Parathyroid adenoma (tissue), 2 donors: ENCODE measurements at regions not wholly inside any gene's neighbourhood (a gene's known extent, or its start where the extent isn't known, plus 50 kb on each side); places are given as distances from the start of the nearest gene placed in this dataset.

Experiments
- H2AFZ ChIP-seq: fragments of 300-600 bp; sonication (generic); one replicate; pipeline ENCODE4 v1.7.0; 2017; ENCODE audit warnings: antibody characterized with exemption, mild to moderate bottlenecking
- H3K27ac ChIP-seq: fragments of 300-600 bp; sonication (generic); one replicate; pipeline ENCODE4 v1.7.0; 2017
- H3K27me3 ChIP-seq: fragments of 300-600 bp; sonication (generic); one replicate; pipeline ENCODE4 v1.7.0; 2017; ENCODE audit warnings: low read length; ENCODE audit not compliant: control insufficient read depth, insufficient read depth
- H3K36me3 ChIP-seq: fragments of 300-600 bp; sonication (generic); one replicate; pipeline ENCODE4 v1.7.0; 2017; ENCODE audit warnings: low read length; ENCODE audit not compliant: control insufficient read depth, insufficient read depth
- H3K4me1 ChIP-seq: fragments of 300-600 bp; sonication (generic); one replicate; pipeline ENCODE4 v1.7.0; 2017; ENCODE audit warnings: control low read depth
- H3K4me2 ChIP-seq: fragments of 300-600 bp; sonication (generic); one replicate; pipeline ENCODE4 v1.7.0; 2017; ENCODE audit warnings: low read length
- H3K4me3 ChIP-seq: fragments of 300-600 bp; sonication (generic); one replicate; pipeline ENCODE4 v1.7.0; 2017; ENCODE audit warnings: low read depth, low read length
- H3K79me2 ChIP-seq: fragments of 300-600 bp; sonication (generic); one replicate; pipeline ENCODE4 v1.7.0; 2017; ENCODE audit warnings: control low read depth
- H3K9ac ChIP-seq: fragments of 300-600 bp; sonication (generic); one replicate; pipeline ENCODE4 v1.7.0; 2017; ENCODE audit warnings: mild to moderate bottlenecking
- H3K9me3 ChIP-seq: fragments of 300-600 bp; sonication (generic); one replicate; pipeline ENCODE4 v1.7.0; 2017; ENCODE audit warnings: low read length; ENCODE audit not compliant: control insufficient read depth
- TF ChIP-seq, protein P1 (sequence below): fragments of 300-600 bp; sonication (generic); IDR thresholded peaks from one replicate; pipeline ENCODE4 v1.7.0; 2017; ENCODE audit warnings: antibody characterized with exemption, mild to moderate bottlenecking
- donor health status: primary hyperparathyroidism.

DNA sequence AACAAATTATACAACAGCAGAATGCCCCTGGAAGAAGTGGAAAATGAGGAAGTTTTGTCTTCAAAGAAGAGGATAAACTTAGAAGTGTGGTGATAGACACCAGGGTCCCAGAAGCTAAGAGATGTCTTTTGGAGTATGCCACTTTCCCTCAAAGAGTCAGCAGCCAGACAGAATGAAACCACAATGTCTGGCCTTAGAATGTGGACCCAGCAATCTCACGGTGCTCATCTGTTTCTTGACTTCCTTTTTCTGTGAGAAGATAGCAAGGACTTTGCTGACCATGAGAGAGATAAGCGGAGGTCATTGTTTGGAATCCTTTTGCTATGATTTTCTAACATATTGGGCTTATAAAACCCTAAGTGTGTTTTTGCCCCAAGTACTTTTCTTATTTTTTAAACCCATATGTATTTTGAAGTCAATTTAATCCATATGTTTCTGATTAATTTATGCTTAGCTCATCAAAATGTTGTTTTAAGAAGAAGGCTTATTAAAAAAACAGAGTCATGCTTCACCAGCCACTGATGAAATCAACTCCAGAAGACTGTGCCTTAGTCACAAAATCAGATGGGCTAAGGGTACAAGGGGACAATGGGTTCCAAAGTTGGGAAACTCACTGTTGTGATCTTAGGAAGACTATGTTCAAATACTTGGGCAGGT, 451.2 kb upstream of the JAG1 start:
- Histone ChIP-seq H3K4me2 (no peak overlapping the region), H3K27me3 (no peaks in the 10 kb centered on the region), H2AFZ (no peak overlapping the region), H3K4me1 (peaks cover 6% of the 10 kb centered on the region), H3K79me2 (no peaks in the 10 kb centered on the region), H3K27ac (no peak overlapping the region), H3K4me3 (no peak overlapping the region), H3K36me3 (no peaks in the 10 kb centered on the region), H3K9me3 (no peaks in the 10 kb centered on the region), H3K9ac (no peak overlapping the region)
- TF ChIP-seq, protein P1, sequence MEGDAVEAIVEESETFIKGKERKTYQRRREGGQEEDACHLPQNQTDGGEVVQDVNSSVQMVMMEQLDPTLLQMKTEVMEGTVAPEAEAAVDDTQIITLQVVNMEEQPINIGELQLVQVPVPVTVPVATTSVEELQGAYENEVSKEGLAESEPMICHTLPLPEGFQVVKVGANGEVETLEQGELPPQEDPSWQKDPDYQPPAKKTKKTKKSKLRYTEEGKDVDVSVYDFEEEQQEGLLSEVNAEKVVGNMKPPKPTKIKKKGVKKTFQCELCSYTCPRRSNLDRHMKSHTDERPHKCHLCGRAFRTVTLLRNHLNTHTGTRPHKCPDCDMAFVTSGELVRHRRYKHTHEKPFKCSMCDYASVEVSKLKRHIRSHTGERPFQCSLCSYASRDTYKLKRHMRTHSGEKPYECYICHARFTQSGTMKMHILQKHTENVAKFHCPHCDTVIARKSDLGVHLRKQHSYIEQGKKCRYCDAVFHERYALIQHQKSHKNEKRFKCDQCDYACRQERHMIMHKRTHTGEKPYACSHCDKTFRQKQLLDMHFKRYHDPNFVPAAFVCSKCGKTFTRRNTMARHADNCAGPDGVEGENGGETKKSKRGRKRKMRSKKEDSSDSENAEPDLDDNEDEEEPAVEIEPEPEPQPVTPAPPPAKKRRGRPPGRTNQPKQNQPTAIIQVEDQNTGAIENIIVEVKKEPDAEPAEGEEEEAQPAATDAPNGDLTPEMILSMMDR = no peak

DNA sequence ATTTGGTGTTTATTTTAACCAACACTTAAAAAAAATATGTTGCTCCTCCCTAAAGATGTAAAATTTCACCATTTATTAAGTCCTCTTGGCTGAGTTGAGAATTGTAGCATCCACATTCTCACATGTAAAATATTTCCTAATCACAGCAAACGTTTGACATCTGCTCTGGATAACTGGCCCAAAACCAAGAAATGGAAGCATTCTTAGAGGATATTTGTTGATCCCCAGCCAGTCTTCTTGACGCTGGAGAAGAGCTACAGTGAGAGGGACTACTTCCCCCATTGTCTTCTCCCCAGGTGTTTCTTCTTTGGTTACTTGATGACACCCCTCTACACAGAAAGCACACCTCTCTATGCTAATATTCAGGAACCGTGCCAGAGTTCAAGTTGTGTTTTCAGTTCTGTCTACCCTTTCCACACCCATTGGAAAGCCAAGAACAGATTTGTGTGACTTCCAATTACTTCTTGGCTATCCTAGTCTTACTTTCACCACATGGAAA, 454.5 kb upstream of the JAG1 start:
- H3K27ac ChIP-seq = no peak overlapping the region
- no peaks in the 10 kb centered on the region for H3K27me3 ChIP-seq
- H3K9ac ChIP-seq = no peak overlapping the region
- no peaks in the 10 kb centered on the region for H3K79me2 ChIP-seq
- H3K9me3 ChIP-seq = no peaks in the 10 kb centered on the region
- H3K4me1 ChIP-seq = peaks cover 6% of the 10 kb centered on the region
- no peak overlapping the region for H3K4me2 ChIP-seq
- H2AFZ ChIP-seq = no peak overlapping the region
- no peak overlapping the region for H3K4me3 ChIP-seq
- TF ChIP-seq, protein P1 = no peak
- H3K36me3 ChIP-seq = no peaks in the 10 kb centered on the region

DNA sequence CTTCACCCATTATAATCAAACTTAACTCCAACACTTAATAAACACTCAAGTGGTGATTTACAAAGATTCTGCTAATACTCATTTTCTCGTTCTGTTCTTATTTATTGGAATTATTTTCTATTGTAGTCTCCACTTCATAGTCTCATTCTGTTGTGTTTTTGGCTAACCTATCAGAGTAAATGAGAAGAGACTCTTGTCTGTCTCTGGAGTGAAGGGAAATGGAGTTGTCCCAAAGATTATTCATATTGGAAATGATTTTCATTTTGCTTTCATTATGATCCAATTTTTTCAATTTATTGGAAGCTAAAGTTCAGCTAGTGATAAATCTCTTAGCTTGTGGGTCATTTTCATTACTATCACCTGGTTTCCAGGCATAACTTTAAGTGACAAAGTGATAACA, 454.9 kb upstream of the JAG1 start:
- Histone ChIP-seq H3K79me2 (no peaks in the 10 kb centered on the region), H3K9ac (no peak overlapping the region), H3K4me1 (peaks cover 6% of the 10 kb centered on the region), H3K4me3 (no peak overlapping the region), H3K36me3 (no peaks in the 10 kb centered on the region), H3K4me2 (no peak overlapping the region), H3K27ac (no peak overlapping the region), H3K27me3 (no peaks in the 10 kb centered on the region), H3K9me3 (no peaks in the 10 kb centered on the region), H2AFZ (no peak overlapping the region)
- TF ChIP-seq, protein P1 = no peak

DNA sequence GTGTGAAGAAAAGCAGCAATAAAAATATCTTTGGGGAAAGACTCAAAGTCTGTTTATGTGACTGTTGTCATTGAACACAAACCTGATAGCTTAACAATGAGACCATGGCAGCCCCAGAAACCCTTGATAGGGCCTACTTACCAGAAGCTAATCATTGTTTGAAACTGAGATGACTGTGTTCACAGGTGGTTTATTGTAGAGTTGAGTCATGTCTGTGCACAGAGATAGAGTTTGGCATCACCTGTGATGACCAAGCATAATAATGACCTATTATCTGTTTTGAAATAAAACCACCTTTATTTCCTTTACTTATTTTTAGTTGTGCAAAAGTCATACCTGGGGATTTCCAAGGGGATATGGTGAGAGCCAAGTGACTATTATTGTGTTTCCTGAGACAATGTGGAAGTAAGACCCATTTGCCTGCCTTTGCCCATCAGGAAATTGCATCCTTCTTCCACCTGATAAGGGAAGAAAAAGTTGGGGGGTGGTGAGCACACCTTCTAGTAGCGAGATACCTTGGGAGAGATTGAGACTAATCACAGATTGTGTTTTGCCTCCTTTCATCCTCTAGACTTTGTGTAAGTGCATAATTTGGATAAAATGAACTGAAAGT, 456.9 kb upstream of the JAG1 start:
- no peak overlapping the region for H3K9ac ChIP-seq
- no peak overlapping the region for H3K27ac ChIP-seq
- H3K27me3 ChIP-seq = no peaks in the 10 kb centered on the region
- no peaks in the 10 kb centered on the region for H3K79me2 ChIP-seq
- no peak overlapping the region for H2AFZ ChIP-seq
- no peaks in the 10 kb centered on the region for H3K36me3 ChIP-seq
- H3K4me2 ChIP-seq = no peak overlapping the region
- TF ChIP-seq, protein P1 = no peak
- H3K4me1 ChIP-seq = no peaks in the 10 kb centered on the region
- no peaks in the 10 kb centered on the region for H3K9me3 ChIP-seq
- H3K4me3 ChIP-seq = no peak overlapping the region
